HG03159 (cell line): ENCODE measurements at regions not wholly inside any gene's neighbourhood (a gene's known extent, or its start where the extent isn't known, plus 50 kb on each side); places are given as distances from the start of the nearest gene placed in this dataset.
"Not testable (repeated sequence)": the region's sequence is repeated elsewhere in the genome, so short reads cannot be mapped to it uniquely, and the experiment has no call there.

Experiments used
- ATAC-seq: cut with Tn5 transposase; IDR thresholded peaks from one replicate; pipeline ENCODE4 v1.9.1; 2021; ENCODE audit warnings: mild to moderate bottlenecking, moderate library complexity; ENCODE audit not compliant: unreplicated experiment

DNA sequence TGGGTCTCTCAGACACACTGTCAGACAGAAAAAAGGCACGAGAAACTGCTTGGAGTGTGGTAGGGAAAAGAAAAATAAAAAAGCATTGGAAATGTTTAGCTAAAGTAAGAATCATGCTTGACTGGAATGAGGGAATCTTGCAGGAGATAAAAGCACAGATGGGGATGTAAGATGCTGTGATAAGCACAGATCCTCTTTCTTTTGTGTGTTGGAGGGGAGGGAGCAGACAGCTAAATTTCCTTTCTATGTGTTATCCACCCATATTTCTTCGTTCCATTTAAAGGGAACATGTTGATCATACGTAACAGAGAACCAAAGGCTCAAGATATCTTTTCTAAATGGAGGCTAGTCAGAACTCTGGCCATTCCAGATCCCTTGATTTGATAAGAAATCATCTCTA lies 614.0 kb upstream of the LCORL start:
- ATAC-seq: no peak

DNA sequence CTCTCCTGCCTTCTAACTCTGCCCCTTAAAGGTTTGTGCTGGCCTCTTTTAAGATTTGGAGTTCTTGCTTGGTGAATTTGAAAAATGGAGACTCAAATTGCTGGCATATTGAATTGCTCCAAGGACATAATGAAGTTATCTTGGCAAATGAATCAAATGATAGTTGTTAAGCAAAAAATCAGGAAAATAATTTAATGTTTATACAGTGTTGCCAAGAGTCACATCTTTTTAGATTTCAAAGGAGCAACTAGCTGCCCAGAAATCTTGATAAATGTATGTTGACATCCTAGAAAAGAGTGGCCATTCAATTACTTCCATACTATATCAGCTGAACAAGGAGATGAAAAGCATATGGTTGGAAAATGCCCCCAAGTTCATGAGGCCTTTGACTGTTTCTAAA lies 610.0 kb upstream of the LCORL start:
- no peak for ATAC-seq

DNA sequence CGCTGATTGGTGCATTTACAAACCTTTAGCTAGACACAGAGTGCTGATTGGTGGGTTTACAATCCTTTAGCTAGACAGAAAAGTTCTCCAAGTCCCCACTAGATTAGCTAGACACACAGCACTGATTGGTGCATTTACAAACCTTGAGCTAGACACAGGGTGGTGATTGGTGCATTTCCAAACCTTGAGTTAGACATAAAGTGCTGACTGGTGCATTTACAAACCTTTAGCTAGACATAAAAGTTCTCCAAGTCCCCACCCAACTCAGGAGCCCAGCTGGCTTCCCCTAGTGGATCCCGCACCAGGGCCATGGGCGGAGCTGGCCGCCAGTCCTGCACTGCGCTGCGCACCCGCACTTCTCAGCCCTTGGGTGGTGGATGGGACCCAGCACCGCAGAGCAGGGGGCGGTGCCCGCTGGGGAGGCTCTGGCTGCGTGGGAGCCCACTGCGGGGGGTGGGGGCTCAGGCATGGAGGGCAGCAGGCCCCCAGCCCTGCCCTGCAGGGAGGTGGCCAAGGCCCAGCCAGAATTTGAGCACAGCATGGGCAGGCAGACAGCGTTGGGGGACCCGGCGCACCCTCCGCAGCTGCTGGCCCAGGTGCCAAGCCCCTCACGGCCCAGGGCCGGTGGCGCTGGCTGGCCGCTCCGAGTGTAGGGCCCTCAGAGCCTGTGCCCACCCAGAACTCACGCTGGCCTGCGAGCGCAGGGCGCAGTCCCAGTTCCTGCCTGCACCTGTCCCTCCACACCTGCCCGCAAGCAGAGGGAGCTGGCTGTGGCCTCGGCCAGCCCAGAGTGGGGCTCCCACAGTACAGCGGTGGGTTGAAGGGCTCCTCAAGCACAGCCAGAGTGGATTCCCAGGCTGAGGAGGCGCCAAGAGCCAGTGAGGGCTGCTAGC lies 608.9 kb upstream of the LCORL start:
- no peak for ATAC-seq

DNA sequence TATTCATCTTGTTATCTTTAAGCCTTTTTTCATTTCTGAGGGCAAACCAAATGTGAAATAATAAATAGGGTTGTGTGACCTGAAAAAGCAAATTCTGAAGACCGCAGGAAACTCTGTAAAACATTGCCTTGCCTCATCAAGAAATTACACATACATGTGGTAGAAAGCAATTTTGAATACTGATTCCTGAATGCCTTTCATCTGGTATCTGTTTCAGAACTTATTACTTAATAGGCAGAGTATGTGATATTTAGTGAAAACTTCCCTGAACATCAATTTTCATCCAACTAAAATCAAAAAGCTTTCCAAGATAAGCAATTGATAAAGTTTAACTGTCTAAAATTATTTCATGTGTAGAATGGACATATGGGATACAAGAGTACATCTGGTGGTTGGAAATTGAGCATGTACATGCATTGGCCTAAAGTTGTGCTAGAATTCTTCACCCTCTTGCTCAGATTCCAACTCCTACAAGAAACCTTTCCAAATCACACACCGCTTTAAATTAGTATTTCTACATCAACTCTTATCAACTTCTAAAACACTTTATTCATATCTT lies 606.0 kb upstream of the LCORL start:
- ATAC-seq: no peak

DNA sequence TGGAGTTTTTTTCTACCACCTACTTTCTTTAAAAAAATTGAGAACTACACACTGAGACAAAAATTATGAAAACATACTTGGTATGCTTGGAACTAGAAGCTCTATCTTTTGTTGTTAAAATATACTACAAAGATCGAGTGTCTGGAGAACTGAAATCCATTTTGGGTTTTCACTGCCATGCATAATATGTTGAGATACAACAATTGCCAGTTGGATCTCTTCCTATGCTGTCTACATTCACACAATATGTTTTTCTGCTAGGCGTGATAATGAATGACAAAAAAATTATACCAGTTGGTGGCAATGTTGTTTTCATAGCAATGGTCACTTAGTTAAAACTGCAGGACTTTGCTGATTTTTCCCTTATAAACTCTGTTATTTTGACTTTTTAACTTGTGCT lies 605.4 kb upstream of the LCORL start:
- ATAC-seq: no peak

DNA sequence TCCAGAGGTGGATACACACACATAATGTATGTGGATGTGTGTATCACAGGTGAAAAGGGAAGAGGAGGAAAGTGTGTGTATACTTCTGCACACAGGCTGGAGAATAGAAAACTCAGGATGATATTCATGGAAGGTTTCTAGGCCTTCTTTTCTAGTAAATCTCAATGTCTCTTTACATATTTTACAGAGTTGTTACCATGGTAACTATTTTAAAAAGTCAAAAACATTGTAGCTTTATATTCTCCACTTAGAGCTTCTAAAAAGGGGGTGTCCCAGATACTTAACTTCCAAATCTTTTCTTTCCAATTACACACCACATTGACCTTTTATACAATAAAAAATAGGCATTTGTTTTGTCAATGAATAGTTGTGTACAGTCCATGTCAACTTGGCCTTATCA lies 604.8 kb upstream of the LCORL start:
- ATAC-seq: no peak

DNA sequence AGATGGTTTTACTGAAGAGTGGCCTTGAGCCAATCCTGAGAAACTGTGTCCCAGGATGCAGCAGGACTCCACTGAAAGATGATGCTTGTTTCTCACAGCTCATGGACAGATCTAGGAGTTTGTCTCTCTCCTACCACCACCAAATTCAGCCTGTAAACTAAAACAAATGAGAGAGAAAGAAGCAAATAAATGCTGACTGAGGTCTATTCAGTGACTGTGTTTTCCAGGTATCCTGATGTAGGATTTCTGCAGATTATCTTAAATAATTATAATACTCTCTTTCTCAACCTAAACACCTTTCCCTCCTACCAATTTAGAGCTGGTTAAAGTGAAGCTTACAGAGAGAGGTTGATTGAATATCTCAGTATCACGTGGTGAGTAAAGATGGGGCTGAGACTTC lies 599.6 kb upstream of the LCORL start:
- no peak for ATAC-seq

DNA sequence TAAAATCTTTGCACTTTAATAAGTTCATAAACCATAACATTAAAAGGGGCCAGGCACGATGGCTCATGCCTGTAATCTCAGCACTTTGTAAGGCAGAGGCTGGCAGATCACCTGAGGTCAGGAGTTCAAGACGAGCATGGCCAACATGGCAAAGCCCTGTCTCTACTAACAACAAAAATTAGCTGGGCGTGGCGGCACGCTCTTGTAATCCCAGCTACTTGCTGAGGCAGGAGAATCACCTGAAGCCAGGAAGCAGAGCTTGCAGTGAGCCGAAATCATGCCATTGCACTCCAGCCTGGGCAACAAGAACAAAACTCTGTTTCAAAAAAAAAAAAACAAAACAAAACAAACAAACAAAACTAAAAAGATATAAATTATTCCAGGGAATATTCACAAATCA lies 595.2 kb upstream of the LCORL start:
- no peak for ATAC-seq

DNA sequence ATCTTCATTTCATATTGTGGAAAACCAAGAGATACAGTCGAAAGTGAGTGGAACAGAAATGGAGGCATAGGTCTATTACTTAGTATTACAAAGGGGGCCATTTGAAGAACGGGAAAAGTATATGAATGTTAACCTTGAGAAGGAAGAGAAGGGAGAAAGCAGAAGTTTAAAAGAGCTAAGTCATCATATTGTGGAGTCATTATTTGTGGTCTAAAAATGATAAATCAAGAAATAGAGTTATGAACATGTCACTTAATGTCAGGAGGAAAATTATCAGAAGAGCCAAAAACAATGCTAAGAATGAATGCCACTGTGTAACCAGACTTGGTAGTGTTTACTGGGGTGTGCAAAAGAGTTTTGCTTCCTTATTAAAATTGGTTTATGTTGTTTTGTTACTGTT lies 589.5 kb upstream of the LCORL start:
- ATAC-seq: no peak

DNA sequence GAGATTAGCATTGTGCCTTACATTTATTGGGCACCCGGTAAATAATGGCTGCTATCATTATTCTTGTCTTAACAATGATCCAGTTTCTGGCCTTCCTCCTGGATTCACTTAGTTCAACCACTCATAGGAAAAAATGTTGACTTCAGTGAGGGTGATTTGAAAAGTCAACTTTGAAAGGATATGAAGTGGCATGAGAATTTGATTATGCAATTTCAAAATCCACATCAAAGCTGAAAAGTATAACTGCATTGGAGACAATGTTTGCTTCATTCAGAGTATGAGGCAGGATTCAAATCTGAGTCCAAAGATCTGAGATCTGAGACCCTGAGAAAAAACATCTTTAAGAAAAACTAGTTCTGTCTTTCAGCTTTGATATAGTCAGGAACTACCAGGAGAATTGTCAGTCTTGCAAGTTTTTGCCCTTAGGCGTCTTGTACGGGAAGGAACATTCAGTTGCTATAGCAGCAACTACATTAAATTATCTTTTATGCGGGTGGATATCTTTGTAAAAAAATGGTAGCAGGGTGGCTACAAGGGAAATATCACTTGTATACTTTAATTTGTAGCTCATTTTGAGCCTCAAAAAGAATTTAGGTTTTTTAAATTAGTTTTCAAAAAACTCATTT lies 587.5 kb upstream of the LCORL start:
- no peak for ATAC-seq

DNA sequence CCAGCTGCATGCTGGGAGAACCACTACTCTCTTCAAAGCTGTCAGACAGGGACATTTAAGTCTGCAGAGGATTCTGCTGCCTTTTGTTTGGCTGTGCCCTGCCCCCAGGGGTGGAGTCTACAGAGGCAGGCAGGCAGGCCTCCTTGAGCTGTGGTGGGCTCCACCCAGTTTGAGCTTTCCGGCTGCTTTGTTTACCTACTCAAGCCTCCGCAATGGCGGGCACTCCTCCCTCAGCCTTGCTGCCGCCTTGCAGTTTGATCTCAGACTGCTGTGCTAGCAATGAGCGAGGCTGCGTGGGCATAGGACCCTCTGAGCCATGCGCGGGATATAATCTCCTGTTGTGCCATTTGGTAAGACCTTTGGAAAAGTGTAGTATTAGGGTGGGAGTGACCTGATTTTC lies 581.1 kb upstream of the LCORL start:
- not testable (repeated sequence) for ATAC-seq

DNA sequence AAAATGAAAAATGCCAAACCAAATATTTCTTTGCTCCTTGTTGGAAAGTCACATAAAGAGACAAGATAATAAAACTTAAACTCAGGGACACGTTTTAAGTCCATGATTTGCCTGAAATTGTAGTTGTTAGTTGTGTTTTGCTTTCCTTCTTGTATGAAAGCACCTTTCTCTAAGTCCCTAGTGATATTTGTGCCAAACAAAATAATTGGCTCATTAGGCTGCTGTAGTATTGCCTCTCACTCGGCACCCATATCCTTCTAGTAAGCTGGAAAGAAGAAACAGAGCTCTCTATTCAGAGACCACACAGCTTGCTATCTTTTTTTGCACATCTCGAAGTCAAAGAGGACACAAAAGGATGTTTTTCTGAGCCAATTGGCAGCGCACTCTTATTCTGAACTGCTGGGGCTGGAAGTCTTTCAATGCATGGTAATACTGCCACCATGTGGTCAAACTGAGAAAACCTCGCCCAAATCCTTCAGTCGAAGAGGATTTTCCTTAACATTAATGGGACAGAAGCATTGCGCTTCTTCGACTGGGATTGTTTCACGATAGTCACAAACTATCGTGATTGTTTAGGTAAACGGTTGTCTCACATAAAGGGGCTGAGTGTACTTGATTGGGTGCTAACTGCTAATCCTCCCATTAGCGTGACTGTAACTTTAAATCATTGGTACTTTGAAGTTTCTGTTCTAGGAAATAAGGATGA lies 571.9 kb upstream of the LCORL start:
- ATAC-seq: peak; percentile 82

DNA sequence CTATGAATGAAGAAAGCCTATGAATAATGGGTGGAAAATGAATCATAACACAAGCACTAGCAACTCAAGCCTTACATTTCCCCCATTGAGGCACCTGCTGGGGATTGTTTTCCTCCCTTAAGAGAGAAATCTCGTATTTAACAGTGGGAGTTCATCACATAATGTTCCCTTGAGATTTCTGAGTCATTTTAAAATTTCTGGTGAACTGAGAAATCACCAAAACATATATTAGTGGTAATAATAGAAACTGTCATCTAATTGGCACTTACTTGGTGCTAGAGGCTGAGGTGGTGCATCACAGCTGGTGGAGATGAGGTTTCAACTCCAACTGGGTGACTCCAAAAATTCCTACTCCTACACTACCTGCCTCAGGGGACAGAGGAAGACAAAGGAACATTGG lies 561.3 kb upstream of the LCORL start:
- ATAC-seq: no peak

DNA sequence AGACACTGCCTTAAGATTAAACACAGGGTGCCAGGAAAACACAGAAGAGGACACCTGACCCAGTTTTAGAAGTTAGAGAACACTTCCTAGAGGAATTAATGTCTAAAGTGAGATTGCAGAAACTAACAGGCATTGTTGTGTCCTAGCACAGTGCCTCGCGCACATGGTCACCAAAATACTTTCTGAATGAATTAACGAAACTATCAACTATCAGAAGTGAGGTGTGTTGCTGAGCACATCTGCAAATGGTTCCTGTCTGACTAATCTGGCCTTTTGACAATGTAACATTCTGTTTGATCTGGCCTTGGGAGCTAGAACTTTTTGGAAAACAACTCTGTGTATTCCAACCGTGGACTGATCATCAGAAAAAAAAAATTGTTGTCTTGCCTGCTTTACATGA lies 556.8 kb upstream of the LCORL start:
- no peak for ATAC-seq

DNA sequence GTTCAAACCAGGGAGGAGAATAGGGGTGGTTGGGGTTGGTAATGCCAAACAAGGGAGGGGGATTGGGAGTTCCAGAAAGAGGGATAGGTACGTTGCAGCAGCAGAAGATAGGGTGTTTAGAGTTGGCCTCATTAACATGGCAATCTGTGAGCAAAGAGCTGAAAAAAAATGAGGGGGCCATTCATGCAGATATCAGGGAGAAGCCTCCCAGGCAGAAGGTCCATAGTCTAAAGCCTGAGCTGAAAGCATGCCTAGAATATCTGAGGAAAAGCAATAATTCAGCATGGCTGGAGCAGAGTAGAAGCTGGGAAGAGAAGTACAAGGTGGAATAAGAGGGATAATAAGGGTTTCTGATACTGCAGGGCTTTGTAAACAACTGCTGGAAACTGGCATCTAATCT lies 550.9 kb upstream of the LCORL start:
- no peak for ATAC-seq

DNA sequence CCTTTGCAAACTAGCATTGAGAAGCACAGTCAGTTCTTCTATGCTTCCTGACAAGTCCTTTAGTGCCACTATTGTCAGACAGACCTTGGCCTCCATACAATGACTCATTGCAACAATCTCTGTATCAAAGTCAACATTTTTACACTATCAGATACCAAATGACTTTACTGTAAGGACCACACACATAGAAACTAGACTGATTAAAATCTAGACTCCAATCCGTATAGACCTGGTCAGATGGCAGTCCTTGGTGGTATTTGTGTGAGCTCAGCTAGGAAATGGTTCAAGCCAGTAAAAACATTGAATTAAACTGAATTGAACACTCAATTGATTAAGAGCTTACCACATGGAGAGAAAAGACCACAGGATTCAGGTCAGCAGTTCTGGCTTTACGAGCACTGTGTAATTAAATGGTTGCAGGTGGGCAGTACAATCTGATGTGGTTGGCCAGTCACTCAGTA lies 549.8 kb upstream of the LCORL start:
- ATAC-seq: no peak

DNA sequence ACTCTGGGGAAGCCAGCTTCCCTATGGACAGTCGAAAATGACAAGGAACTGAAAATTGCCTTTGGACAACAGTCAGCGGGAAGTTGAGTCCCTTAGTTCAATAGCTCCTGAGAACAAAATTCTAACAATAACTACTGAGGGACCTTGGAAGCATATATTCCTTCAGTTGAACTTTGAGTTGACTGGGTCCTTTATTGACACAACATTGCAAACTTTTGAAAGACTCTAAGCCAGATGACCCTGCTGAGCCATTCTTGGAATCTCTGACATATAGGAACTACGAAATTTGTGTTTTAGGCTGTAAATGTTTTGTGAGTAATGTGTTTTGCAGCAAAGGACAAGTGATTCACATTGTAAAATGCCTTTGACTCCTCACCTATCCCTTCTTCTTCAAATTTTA lies 548.8 kb upstream of the LCORL start:
- ATAC-seq: no peak

DNA sequence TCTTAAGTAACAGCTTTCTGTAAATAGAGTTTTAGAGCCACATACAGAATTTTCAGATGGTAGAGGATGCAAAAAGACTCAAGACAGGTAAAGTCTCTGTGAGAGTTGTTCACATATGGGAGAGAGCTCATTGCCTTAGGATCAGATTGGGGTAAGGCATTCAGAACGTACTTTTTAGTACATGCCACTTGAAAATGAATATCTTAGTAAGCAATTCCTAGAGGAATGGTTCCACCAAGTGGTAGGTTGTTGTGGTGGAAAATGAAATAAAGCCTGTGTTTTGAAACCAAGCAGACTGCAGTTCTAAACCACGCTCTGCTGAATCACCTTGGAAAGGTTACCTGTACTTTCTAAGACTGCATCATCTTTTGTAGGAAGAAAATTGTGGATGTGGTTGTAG lies 547.0 kb upstream of the LCORL start:
- no peak for ATAC-seq

DNA sequence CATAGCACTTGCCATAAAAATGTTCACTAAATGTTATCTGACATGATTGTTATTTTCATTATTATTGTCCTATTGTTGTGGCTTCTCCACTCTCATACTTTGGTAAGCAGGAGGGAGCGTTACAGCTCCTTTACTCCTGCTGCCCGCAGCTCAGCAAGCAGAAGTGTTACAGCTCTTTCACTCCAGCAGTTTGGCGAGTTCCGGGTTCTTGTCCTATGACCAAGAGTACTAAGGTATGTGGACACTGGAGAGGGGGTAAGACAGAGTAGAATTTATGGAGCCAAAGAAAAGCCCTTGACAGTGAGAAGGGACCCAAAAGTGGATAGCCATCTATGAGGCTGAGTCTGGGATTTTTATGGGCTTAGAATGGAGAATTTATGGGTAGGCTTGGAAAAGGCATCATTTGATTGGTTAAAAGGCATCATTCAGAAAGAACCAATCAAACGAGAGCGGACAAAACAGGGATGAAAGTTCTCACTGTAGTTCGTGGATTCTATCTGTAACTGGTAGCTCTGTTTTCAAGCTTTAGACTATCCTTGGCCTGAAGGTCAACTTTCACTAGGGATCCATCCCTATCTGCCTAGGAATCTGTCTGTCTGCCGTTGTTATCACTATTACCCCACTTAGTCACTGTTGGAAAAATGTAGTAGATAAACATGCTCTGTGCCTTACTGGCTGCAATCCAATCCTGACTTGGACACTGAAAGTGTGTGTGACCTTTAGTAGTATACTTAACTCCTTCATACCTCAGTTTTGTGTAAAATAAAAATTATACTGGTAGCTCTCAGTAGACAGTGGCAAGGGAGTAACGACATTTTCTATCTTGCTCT lies 545.6 kb upstream of the LCORL start:
- ATAC-seq: no peak

DNA sequence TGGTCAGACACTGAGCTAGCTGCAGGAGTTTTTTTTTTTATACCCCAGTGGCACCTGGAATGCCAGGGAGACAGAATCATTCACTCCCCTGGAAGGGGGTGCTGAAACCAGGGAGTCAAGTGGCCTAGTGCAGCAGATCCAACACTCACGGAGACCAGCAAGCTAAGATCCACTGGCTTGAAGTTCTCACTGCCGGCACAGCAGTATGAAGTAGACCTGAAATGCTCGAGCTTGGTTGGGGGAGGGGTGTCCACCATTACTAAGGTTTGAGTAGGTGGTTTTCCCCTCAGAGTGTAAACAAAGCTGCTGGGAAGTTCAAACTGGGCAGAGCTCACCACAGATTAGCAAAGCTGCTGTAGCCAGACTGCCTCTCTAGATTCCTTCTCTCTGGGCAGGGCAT lies 537.9 kb upstream of the LCORL start:
- no peak for ATAC-seq

DNA sequence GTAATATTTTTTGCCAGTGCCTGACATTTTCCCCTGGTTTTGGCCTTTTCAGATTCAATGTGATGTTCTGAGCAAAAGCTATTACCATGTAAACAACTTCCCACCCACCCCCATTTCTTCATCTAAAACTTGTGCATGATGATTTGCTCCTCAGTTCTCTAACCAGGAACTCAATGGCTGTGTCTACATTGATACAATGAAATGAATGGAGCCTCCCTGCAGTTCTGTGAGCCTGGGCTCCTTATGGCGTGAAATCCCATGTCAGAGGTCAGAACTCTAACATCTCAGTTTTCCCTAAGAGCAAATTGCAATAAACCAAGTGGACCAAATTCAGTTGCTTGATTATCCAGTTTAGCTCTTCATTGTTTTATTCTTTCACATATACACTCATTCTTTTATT lies 534.8 kb upstream of the LCORL start:
- ATAC-seq: no peak
